ENCODE measurements at regions not wholly inside any gene's neighbourhood (a gene's known extent, or its start where the extent isn't known, plus 50 kb on each side); places are given as distances from the start of the nearest gene placed in this dataset.

- ATAC-seq, result no peak
- Histone ChIP-seq H3K4me3 (no peak overlapping the region), H3K9me3 (no peaks in the 10 kb centered on the region), H3K36me3 (no peaks in the 10 kb centered on the region), H3K27ac (no peak overlapping the region), H3K27me3 (ENCODE audit: low read depth) (no peaks in the 10 kb centered on the region), H3K4me1 (no peaks in the 10 kb centered on the region)
- DNase-seq, result no peak
- TF ChIP-seq CTCF (IDR thresholded peaks at IDR 0.05), result no peak
- intact Hi-C loops (cut with DNase I), result no loop called here
These were observed 148.7 kb upstream of the CLEC14A start for GRCh38 chr14:38404616-38405015.

GRCh38 chr14:38404100-38404541 is 148.2 kb upstream of the CLEC14A start:
- ATAC-seq (no peak), DNase-seq (no peak)
- intact Hi-C loops (cut with DNase I), result no loop called here
- no peak for TF ChIP-seq CTCF (IDR thresholded peaks at IDR 0.05)
- H3K36me3 ChIP-seq, result no peaks in the 10 kb centered on the region
- no peaks in the 10 kb centered on the region for H3K27me3 ChIP-seq (ENCODE audit: low read depth)
- H3K27ac ChIP-seq, result no peak overlapping the region
- H3K9me3 ChIP-seq, result no peaks in the 10 kb centered on the region
- H3K4me1 ChIP-seq, result no peaks in the 10 kb centered on the region
- H3K4me3 ChIP-seq, result no peak overlapping the region

- no peak for DNase-seq
- no peak overlapping the region for H3K27ac ChIP-seq
- no peaks in the 10 kb centered on the region for H3K4me1 ChIP-seq
- no peaks in the 10 kb centered on the region for H3K36me3 ChIP-seq
- no peak overlapping the region for H3K4me3 ChIP-seq
- TF ChIP-seq CTCF (IDR thresholded peaks at IDR 0.05), result no peak
- no peaks in the 10 kb centered on the region for H3K27me3 ChIP-seq (ENCODE audit: low read depth)
- no peak for ATAC-seq
- intact Hi-C loops (cut with DNase I), result no loop called here
- no peaks in the 10 kb centered on the region for H3K9me3 ChIP-seq
These were observed 144.9 kb upstream of the CLEC14A start for GRCh38 chr14:38400751-38401150.

GRCh38 chr14:38399652-38400051 is 143.8 kb upstream of the CLEC14A start:
- Histone ChIP-seq H3K27me3 (ENCODE audit: low read depth) (no peaks in the 10 kb centered on the region), H3K9me3 (no peaks in the 10 kb centered on the region), H3K4me1 (no peaks in the 10 kb centered on the region), H3K4me3 (no peak overlapping the region), H3K27ac (no peak overlapping the region), H3K36me3 (no peaks in the 10 kb centered on the region)
- intact Hi-C loops (cut with DNase I), result no loop called here
- ATAC-seq (no peak), DNase-seq (no peak)
- no peak for TF ChIP-seq CTCF (IDR thresholded peaks at IDR 0.05)

- H3K27me3 ChIP-seq (ENCODE audit: low read depth), result no peaks in the 10 kb centered on the region
- no peak overlapping the region for H3K27ac ChIP-seq
- no peak for TF ChIP-seq CTCF (IDR thresholded peaks at IDR 0.05)
- H3K36me3 ChIP-seq, result no peaks in the 10 kb centered on the region
- H3K4me3 ChIP-seq, result no peak overlapping the region
- intact Hi-C loops (cut with DNase I), result no loop called here
- H3K9me3 ChIP-seq, result no peaks in the 10 kb centered on the region
- ATAC-seq (no peak), DNase-seq (no peak)
- no peaks in the 10 kb centered on the region for H3K4me1 ChIP-seq
These were observed 138.9 kb upstream of the CLEC14A start for GRCh38 chr14:38394767-38395166.

- H3K36me3 ChIP-seq, result no peaks in the 10 kb centered on the region
- ATAC-seq, result no peak
- no peak overlapping the region for H3K4me3 ChIP-seq
- no peak overlapping the region for H3K27ac ChIP-seq
- no peaks in the 10 kb centered on the region for H3K27me3 ChIP-seq (ENCODE audit: low read depth)
- no peak for TF ChIP-seq CTCF (IDR thresholded peaks at IDR 0.05)
- H3K4me1 ChIP-seq, result no peaks in the 10 kb centered on the region
- H3K9me3 ChIP-seq, result no peaks in the 10 kb centered on the region
- intact Hi-C loops (cut with DNase I), result no loop called here
- DNase-seq, result no peak
These were observed 138.2 kb upstream of the CLEC14A start for GRCh38 chr14:38394064-38394463.
